GM12874 (cell line): ENCODE measurements at regions not wholly inside any gene's neighbourhood (a gene's known extent, or its start where the extent isn't known, plus 50 kb on each side); places are given as distances from the start of the nearest gene placed in this dataset.

Experiments
- TF ChIP-seq, protein P1 (sequence below): IDR thresholded peaks from 2 replicates; pipeline ENCODE4 v1.5.1; 2011; ENCODE audit warnings: low read depth, mild to moderate bottlenecking, control low read depth, low read length, moderate library complexity; ENCODE audit not compliant: insufficient read depth

DNA sequence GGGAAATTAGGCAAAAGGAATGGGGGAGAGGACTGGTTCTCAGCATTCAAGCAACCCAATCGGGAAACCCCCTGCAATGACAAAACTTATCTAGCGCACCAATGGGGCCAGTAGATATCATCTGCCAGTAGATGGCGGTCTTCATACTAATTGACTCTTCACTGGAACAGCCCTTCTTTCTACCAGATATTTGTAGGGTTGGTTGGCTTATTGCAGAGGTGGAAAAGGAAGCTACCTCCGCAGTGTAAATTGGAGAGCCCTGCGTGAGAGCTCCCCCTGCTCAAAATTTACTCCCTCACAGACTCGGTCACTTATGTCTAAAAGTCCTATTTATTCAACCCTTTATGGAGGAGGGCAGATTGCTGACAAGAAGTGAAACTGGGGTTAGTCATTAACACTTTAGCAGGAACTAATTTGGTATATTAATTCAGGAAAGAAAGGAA lies 166.1 kb upstream of the CCND2 start:
- TF ChIP-seq, protein P1, sequence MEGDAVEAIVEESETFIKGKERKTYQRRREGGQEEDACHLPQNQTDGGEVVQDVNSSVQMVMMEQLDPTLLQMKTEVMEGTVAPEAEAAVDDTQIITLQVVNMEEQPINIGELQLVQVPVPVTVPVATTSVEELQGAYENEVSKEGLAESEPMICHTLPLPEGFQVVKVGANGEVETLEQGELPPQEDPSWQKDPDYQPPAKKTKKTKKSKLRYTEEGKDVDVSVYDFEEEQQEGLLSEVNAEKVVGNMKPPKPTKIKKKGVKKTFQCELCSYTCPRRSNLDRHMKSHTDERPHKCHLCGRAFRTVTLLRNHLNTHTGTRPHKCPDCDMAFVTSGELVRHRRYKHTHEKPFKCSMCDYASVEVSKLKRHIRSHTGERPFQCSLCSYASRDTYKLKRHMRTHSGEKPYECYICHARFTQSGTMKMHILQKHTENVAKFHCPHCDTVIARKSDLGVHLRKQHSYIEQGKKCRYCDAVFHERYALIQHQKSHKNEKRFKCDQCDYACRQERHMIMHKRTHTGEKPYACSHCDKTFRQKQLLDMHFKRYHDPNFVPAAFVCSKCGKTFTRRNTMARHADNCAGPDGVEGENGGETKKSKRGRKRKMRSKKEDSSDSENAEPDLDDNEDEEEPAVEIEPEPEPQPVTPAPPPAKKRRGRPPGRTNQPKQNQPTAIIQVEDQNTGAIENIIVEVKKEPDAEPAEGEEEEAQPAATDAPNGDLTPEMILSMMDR = peak; percentile 72

DNA sequence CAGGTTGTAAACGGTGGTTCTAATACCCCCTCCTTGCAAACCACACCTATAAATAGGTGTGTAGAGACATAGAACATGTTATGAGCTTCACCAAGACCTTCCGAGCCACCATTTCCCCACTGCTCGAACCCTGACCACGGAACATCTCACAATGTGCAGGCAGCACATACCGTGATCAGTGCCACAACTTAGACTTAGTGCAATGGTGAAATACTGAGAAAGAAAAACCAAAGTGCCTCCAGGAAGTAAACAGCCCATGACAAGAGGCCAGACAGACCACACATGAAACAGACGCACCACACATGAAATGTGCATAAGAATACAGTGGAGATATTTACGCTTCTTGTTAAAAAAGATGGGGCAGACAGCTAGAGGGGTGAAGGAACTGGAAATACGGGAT lies 166.9 kb upstream of the CCND2 start:
- TF ChIP-seq, protein P1 = no peak

GRCh38 chr12:4104722-4105244 lies 168.8 kb upstream of the CCND2 start:
- TF ChIP-seq, protein P1 = no peak

DNA sequence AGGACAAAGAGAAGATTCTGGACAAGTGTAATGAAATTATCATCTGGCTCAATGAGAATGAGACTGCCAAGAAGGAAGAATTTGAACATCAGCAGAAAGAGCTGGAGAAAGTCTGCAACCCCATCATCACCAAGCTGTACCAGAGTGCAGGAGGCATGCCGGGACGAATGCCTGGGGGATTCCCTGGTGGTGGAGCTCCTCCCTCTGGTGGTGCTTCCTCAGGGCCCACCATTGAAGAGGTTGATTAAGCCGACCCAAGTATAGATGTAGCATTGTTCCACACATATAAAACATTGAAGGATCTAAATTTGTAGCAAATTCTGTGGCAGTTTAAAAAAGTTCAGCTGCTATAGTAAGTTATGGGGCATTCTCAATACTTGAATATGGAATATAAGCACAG lies 174.3 kb upstream of the CCND2 start:
- TF ChIP-seq, protein P1 = no peak

GRCh38 chr12:4091016-4091743 lies 182.4 kb upstream of the CCND2 start:
- TF ChIP-seq, protein P1 = no peak

- TF ChIP-seq, protein P1 = no peak
Observed at GRCh38 chr12:4089956-4090355, 183.6 kb upstream of the CCND2 start.

DNA sequence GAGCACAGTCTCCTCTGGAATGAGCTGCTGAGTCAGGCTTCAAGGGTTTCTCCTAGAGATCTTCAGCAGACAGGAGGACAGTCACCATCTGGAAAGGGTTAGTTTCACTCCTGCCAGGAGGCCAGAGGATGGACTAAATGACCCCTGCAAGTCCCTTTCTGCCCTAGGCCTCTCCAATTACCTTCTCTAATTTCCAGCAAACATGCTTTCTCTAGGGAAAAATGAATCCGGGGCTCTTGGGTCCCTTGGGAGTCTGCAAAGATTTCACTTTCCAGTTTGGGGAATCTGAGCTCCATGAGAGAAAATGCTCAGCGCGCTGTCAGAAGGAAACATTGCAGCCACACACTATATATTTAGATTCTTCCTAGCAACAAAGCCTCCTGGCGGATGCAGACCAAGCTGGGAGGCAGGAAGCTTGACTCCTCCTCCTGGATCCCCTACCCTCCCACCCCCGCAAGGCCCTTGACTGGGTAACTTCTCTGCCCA lies 184.4 kb upstream of the CCND2 start:
- TF ChIP-seq, protein P1 = no peak
